Right cardiac atrium (tissue), 5 donors: ENCODE measurements at regions not wholly inside any gene's neighbourhood (a gene's known extent, or its start where the extent isn't known, plus 50 kb on each side); places are given as distances from the start of the nearest gene placed in this dataset.

Source experiments
- ATAC-seq, 2 donors: fragments of 200-7000 bp; cut with Tn5 transposase; one replicate each; pipeline versions ENCODE4 v1.8.0 to v1.9.1; 2020; ENCODE audit warnings: moderate library complexity in 2 of 2, mild to moderate bottlenecking in 1 of 2
- DNase-seq, 3 donors: peaks; one replicate each; pipeline ENCODE4 v3.0.0-alpha.2; 2020
- H3K27ac ChIP-seq: one replicate; pipeline ENCODE4 v1.5.1; 2013; ENCODE audit warnings: mild to moderate bottlenecking, low read length, control low read depth, moderate library complexity
- H3K27me3 ChIP-seq: one replicate; pipeline ENCODE4 v1.6.1; 2013; ENCODE audit not compliant: control insufficient read depth, insufficient read depth
- H3K4me1 ChIP-seq: one replicate; pipeline ENCODE4 v1.6.1; 2013; ENCODE audit warnings: low read length; ENCODE audit not compliant: control insufficient read depth, insufficient read depth
- H3K4me3 ChIP-seq: one replicate; pipeline ENCODE4 v1.5.1; 2013; ENCODE audit warnings: low read length, control low read depth
- H3K9me3 ChIP-seq: one replicate; pipeline ENCODE4 v1.6.1; 2013; ENCODE audit warnings: low read length; ENCODE audit not compliant: control insufficient read depth
- WGBS: extraction: QIAGEN DNeasy Blood & Tissue Kit; methylation state at CpG from one replicate; pipeline ENCODE4 v1.1.7; 2013; 5-methylcytosine and 5-hydroxymethylcytosine counted together
- intact Hi-C, 4 donors: fragments of 100-400 bp; cut with DNase I; formaldehyde crosslinking; loops; one replicate each; pipeline versions ENCODE4 v1.11.0 to v1.14.0; 2022 to 2023
- donor health status: healthy with polysubstance abuse.
- donor health status: DM: no; HTN: yes; CAD: no.
- donor health status: DM: no; HTN: no; CAD: no.
- donor health status: DM: no; HTN: yes; CAD: no; lungs with severe emphysema.
- donor health status: DM: yes; HTN: yes; CAD: no.

DNA sequence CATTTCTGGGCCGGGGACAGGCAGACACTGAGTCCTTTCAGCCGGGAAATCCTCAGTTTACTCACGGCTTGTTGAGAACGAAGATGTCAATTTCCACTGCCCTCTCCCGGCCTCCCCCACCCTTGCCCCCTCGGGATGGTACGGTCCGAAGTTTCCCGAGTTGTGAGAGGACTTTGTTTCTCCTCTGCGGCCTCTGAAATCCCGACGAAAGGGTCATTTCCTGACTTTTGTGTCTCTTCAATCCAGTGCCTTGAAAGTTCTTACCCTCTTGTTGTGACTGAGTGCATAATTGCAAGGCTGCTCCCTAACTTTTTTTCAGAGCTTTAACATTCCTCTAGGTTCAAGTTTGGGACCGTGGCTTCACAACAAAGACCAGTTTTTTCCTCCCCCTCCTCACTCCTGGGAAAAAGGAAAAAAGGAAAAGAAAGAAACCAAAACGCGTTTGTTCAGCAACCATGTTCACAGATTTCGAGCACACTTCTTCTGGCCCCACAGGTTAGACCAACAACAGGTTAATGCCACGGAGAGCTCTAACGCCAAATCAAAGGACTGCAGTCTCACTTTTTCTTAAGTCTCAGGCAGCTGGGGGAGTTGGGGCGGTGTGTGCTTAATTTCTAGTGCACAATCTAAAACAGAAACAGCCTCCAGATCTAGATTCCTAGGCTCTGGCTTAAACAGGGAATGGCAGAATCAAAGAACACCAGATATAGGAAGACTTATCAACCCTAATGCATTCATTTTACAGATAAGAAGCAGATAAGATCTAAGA lies 138.9 kb downstream of the TMCO5A start:
- intact Hi-C loops: loop anchor here in 2 of 4 donors (5.0 kb wide), 1 partner anchor 179 kb away; the partner anchor contains the start of gene SPRED1 (in 2 of the 2)
- no peaks in the 10 kb centered on the region for H3K27me3 ChIP-seq
- peaks cover 2% of the 10 kb centered on the region for H3K4me1 ChIP-seq
- no peaks in the 10 kb centered on the region for H3K9me3 ChIP-seq
- ATAC-seq (peak; percentile 56 to 65), DNase-seq (no peak)
- peak overlapping the region; percentile 58 for H3K4me3 ChIP-seq
- WGBS: 15% methylated on average over 19 of the region's 19 CpGs
- H3K27ac ChIP-seq: peak overlapping the region; percentile 92

DNA sequence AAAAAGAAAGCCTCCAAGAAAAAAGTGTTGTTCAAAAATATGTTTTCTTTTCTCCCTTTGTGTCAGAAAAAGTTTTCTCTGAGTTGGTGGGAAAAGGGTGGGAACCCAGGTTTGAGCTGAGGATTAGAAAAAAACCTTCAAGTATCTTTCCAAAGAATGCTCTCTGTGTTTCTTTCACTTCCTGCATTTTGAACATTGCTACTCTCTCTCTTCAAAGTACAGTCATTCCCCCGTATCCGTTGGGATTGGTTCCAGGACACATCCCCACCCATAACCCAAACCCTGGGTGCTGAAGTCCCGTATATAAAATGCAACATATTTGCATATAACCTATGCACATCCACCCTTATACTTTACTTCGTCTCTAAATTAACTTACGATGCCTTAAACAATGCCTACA lies 139.6 kb downstream of the TMCO5A start:
- 62% methylated on average over 5 of the region's 5 CpGs for WGBS
- ATAC-seq: no peak
- H3K4me3 ChIP-seq: no peak overlapping the region
- DNase-seq: no peak
- intact Hi-C loops: loop anchor here in 2 of 4 donors (5.0 kb wide), 1 partner anchor 178 kb away; the partner anchor contains the start of gene SPRED1 (in 2 of the 2)
- peaks cover 2% of the 10 kb centered on the region for H3K4me1 ChIP-seq
- H3K27me3 ChIP-seq: no peaks in the 10 kb centered on the region
- H3K27ac ChIP-seq: no peak overlapping the region
- no peaks in the 10 kb centered on the region for H3K9me3 ChIP-seq

DNA sequence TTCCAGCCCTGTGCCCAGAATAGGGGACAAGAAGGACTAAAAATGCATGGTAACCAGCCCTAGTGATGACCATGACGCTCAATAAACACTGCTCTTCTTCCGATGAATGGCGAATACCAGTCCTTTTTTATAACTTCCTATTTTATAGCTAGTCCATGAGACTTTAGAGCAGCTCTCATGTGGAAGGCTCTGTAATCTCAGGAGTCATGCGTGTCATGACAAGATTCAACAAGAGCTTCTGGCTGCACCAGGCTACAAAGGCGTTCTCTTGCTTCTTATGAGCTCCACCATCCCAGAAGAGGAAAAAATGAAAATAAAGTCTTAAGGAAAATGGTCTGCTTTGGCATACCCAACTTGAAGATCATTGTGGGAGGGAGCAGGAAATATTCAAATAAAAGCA lies 141.0 kb downstream of the TMCO5A start:
- 91% methylated on average over 5 of the region's 5 CpGs for WGBS
- Histone ChIP-seq H3K4me1 (peaks cover 3% of the 10 kb centered on the region), H3K27ac (no peak overlapping the region), H3K4me3 (no peak overlapping the region), H3K27me3 (no peaks in the 10 kb centered on the region), H3K9me3 (no peaks in the 10 kb centered on the region)
- DNase-seq: no peak
- intact Hi-C loops: no loop called here
- no peak for ATAC-seq

DNA sequence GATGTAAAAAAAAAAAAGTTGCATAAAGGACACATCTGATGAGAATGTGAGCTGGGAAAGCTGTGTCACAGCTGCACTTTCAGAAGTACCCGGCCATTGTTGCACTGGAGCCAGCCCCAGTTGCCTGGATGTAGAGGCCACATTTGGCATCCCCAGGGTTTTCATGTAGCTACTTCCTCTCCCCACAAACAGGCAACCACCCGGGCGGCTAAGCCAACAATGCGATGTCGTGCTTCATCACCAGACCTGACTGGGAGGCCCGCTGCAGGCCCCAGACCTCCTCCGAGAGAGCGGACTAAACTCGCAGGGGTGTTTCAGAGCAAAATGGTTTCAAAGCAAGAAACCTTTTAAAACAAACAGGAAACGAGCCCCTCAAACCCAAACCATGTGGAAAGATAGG lies 142.3 kb downstream of the TMCO5A start:
- Histone ChIP-seq H3K27ac (no peak overlapping the region), H3K4me3 (no peak overlapping the region), H3K9me3 (no peaks in the 10 kb centered on the region), H3K4me1 (peaks cover 1% of the 10 kb centered on the region), H3K27me3 (no peaks in the 10 kb centered on the region)
- ATAC-seq (no peak), DNase-seq (peak in 1 of 3 donors; percentile 44)
- 78% methylated on average over 10 of the region's 10 CpGs for WGBS
- intact Hi-C loops: no loop called here

DNA sequence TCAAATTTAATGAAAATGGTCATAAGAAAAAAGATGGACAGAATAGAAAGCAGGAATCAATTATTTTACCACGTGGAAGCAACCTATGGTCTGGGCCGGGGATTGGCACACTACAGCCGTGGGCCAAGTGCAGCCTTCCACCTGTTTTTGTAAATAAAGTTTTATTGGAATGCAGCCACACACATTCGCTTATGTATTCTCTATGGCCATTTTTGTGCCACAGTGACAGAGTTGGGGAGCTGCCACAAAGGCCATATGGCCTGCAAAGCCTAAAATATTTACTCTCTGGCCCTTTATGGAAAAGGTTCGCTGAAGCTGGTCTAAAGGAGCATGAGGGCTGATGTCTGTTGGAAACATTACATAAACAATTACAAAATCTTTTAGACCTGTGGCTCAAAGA lies 144.8 kb downstream of the TMCO5A start:
- Histone ChIP-seq H3K9me3 (no peaks in the 10 kb centered on the region), H3K4me1 (peaks cover 3% of the 10 kb centered on the region), H3K27me3 (no peaks in the 10 kb centered on the region), H3K27ac (no peak overlapping the region), H3K4me3 (no peak overlapping the region)
- DNase-seq (no peak), ATAC-seq (no peak)
- 93% methylated on average over 5 of the region's 5 CpGs for WGBS
- intact Hi-C loops: no loop called here

DNA sequence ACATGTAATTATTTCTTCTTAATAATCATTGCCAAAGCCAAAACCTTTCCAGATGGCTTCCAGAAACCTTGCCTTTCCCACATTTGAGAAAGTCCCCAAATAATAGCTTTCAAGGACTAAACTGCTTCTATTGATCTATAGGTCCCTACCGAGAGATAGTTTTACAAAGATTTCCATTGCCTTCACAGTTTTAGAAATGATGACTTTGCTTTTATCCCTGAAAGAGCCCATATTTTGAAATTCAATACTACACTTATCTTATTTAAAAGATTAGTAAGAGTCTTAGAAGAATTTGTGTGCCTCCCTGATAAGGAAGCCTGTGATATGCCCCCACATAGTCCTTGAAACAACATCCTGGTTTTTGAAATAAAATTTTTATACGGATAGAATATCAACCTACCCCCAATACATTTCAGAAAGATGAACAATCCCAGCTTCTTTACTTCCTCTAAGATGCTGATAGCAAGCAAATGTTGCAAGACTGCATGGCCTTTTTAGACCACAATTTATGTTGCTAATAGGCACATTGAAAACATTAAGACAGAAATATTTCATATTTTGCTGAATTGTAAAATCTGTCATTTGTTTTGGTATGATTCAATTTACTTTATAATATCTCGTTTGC lies 146.3 kb downstream of the TMCO5A start:
- ATAC-seq (no peak), DNase-seq (no peak)
- intact Hi-C loops: loop anchor here in 1 of 4 donors (10.0 kb wide), 1 partner anchor 274 kb away; no protein-coding TSS in a partner anchor
- H3K4me1 ChIP-seq: peaks cover 3% of the 10 kb centered on the region
- H3K4me3 ChIP-seq: no peak overlapping the region
- H3K9me3 ChIP-seq: no peaks in the 10 kb centered on the region
- no peaks in the 10 kb centered on the region for H3K27me3 ChIP-seq
- no peak overlapping the region for H3K27ac ChIP-seq
- WGBS: 51% methylated on average over 3 of the region's 3 CpGs

DNA sequence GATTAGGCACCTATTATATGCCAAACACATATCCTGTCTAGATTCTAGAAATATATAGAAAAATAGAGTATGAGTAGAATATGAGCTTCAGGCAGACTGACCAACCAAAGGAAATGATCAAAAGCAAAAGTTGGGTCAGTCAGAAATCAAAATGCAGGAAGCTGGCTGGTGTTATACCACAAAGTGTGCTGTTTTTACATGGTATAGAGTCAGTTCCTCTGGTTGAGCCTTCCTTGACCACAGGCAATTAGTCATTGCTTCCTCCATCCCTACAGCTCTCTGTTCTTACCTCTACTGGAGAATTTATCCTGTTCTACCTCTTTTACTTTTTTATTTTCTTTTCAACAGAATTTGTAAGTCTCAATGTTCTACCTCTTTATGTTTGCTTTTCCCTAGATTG lies 149.8 kb downstream of the TMCO5A start:
- Histone ChIP-seq H3K4me1 (peaks cover 3% of the 10 kb centered on the region), H3K9me3 (no peaks in the 10 kb centered on the region), H3K27ac (no peak overlapping the region), H3K27me3 (no peaks in the 10 kb centered on the region), H3K4me3 (no peak overlapping the region)
- intact Hi-C loops: loop anchor here in 1 of 4 donors (10.0 kb wide), 1 partner anchor 271 kb away; no protein-coding TSS in a partner anchor
- DNase-seq (no peak), ATAC-seq (peak in 1 of 2 donors; percentile 31)

DNA sequence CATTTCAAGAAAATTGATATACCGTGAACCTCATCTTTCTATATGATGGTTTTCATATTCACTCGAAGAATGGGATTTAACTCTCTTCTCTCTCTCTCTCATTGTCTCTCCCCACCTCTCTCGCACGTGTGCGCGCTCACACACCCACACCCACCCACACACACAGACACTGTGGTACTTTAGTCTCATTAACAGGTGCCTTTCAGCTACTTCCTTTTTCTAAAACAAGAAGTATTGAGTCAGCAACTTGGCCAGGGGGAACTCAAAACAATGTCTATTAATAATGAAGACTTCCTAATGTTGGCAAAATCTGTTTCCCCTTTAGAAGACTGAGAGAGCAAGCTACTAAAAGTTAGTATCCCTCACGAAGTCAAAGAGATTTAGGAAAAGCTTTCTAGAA lies 150.7 kb downstream of the TMCO5A start:
- no peaks in the 10 kb centered on the region for H3K9me3 ChIP-seq
- WGBS: 58% methylated on average over 7 of the region's 7 CpGs
- ATAC-seq (peak; percentile 43 to 52), DNase-seq (no peak)
- H3K4me3 ChIP-seq: no peak overlapping the region
- intact Hi-C loops: loop anchor here in 1 of 4 donors (10.0 kb wide), 1 partner anchor 270 kb away; no protein-coding TSS in a partner anchor
- H3K27me3 ChIP-seq: no peaks in the 10 kb centered on the region
- peaks cover 3% of the 10 kb centered on the region for H3K4me1 ChIP-seq
- H3K27ac ChIP-seq: no peak overlapping the region

DNA sequence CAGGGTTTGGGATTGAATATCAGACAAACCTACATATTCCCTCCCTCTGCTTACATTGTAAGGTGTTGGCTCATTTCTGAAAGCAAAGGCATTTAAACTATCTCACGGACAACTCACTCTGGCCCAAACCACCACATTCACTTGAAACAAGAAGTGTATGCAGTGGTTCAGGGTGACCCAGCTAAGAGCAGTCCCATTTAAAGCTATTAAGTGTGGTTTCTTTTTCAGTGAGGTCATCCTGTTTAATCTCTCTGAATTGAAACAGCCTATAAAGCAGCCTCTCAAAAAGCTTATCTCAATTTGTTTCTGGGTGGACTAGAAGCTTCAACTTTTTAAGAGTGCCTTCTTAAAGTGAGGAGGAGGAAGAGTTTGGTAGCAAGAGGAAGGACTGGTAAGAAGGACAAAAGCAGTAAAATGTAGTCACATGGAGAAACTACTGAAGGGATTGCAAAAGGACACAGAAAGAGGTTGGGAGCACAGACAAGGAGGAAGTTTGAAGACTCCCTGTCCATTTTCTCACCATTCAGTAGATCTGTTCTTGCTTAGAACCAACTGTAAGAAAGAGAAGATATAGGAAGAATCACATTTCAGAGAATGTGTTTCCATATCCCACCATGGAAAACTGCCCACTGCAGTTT lies 151.6 kb downstream of the TMCO5A start:
- H3K9me3 ChIP-seq: no peaks in the 10 kb centered on the region
- ATAC-seq (peak; percentile 32 to 51), DNase-seq (no peak)
- 40% methylated on average over 1 of the region's 1 CpG for WGBS
- H3K4me1 ChIP-seq: peaks cover 1% of the 10 kb centered on the region
- no peak overlapping the region for H3K4me3 ChIP-seq
- no peaks in the 10 kb centered on the region for H3K27me3 ChIP-seq
- intact Hi-C loops: loop anchor here in 1 of 4 donors (10.0 kb wide), 1 partner anchor 269 kb away; no protein-coding TSS in a partner anchor
- H3K27ac ChIP-seq: no peak overlapping the region

DNA sequence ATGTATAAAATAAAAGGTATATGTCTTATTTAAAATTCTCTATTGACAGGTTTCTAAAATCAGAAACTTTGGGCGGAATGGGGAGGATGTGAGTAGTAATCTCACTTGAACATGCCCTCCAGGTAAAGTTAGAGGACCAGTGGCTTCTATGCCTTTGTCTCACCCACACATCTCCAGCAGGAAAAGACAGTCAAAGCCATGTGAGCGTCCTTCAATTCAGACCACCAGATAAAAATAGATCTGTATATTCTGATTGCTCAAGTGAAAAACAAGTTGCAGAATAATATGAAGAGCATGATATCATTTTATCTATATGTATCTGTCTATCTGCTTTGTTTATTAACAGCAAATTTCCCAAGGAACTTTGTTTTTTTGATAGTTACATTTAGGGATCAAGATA lies 152.2 kb downstream of the TMCO5A start:
- Histone ChIP-seq H3K9me3 (no peaks in the 10 kb centered on the region), H3K27ac (no peak overlapping the region), H3K27me3 (no peaks in the 10 kb centered on the region), H3K4me3 (no peak overlapping the region), H3K4me1 (peaks cover 1% of the 10 kb centered on the region)
- intact Hi-C loops: loop anchor here in 1 of 4 donors (10.0 kb wide), 1 partner anchor 268 kb away; no protein-coding TSS in a partner anchor
- no peak for ATAC-seq
- no peak for DNase-seq
- 87% methylated on average over 2 of the region's 2 CpGs for WGBS

DNA sequence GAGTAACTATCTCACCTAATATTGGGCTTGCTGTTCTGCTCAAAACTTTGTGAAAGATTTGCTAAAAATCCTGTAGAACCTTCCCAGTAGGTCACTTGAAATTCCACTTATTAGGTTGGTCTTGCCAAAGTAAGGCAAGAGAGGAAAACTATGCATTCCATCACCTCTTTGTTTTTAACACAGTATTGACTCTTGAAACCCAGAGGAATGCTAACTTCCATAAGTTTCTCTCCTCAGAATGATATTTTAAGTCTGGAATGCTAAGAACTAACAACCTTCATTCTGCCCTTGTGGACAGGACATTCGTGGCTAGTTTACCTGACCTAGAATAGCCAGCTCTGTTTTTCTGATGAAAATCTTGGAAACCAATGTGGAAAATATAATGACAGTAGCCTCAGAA lies 154.5 kb downstream of the TMCO5A start:
- DNase-seq (no peak), ATAC-seq (no peak)
- H3K9me3 ChIP-seq: no peaks in the 10 kb centered on the region
- H3K27me3 ChIP-seq: no peaks in the 10 kb centered on the region
- H3K4me1 ChIP-seq: no peaks in the 10 kb centered on the region
- intact Hi-C loops: loop anchor here in 1 of 4 donors (10.0 kb wide), 1 partner anchor 266 kb away; no protein-coding TSS in a partner anchor
- WGBS: 59% methylated on average over 1 of the region's 1 CpG
- no peak overlapping the region for H3K27ac ChIP-seq
- H3K4me3 ChIP-seq: no peak overlapping the region
